Adipocyte (in vitro differentiated cells): ENCODE measurements at regions not wholly inside any gene's neighbourhood (a gene's known extent, or its start where the extent isn't known, plus 50 kb on each side); places are given as distances from the start of the nearest gene placed in this dataset.

ENCODE experiments used
- DNase-seq: peaks from one replicate; pipeline ENCODE4 v3.0.0-alpha.2; 2015; ENCODE audit warnings: low read depth
- H3K27me3 ChIP-seq: replicated peaks from 2 replicates; pipeline ENCODE4 v1.7.0; 2013; ENCODE audit warnings: mild to moderate bottlenecking, low read length, moderate library complexity; ENCODE audit not compliant: control insufficient read depth, insufficient read depth
- H3K36me3 ChIP-seq: 2 replicates; pipeline ENCODE4 v1.7.0; 2013; ENCODE audit warnings: low read length, mild to moderate bottlenecking, moderate library complexity; ENCODE audit not compliant: control insufficient read depth, insufficient read depth, severe bottlenecking
- H3K4me1 ChIP-seq: 2 replicates; pipeline ENCODE4 v1.7.0; 2013; ENCODE audit warnings: mild to moderate bottlenecking, low read length, moderate library complexity; ENCODE audit not compliant: control insufficient read depth, insufficient read depth
- H3K4me3 ChIP-seq: 2 replicates; pipeline ENCODE4 v1.7.0; 2013; ENCODE audit warnings: mild to moderate bottlenecking, low read length, moderate library complexity
- H3K9ac ChIP-seq: 2 replicates; pipeline ENCODE4 v1.7.0; 2013; ENCODE audit warnings: mild to moderate bottlenecking, low read length, moderate library complexity
- H3K9me3 ChIP-seq: 2 replicates; pipeline ENCODE4 v1.7.0; 2013; ENCODE audit warnings: mild to moderate bottlenecking, low read length, moderate library complexity; ENCODE audit not compliant: control insufficient read depth

- H3K4me1 ChIP-seq, result no peaks in the 10 kb centered on the region
- no peaks in the 10 kb centered on the region for H3K36me3 ChIP-seq
- H3K27me3 ChIP-seq, result no peaks in the 10 kb centered on the region
- H3K9ac ChIP-seq, result no peak overlapping the region
- no peak overlapping the region for H3K4me3 ChIP-seq
- DNase-seq, result no peak
- no peaks in the 10 kb centered on the region for H3K9me3 ChIP-seq
These were observed 51.2 kb upstream of the NEDD9 start for GRCh38 chr6:11283629-11284028.

GRCh38 chr6:11282875-11283274, 50.4 kb upstream of the NEDD9 start:
- no peak for DNase-seq
- no peaks in the 10 kb centered on the region for H3K27me3 ChIP-seq
- no peaks in the 10 kb centered on the region for H3K36me3 ChIP-seq
- H3K4me1 ChIP-seq, result no peaks in the 10 kb centered on the region
- no peak overlapping the region for H3K9ac ChIP-seq
- H3K9me3 ChIP-seq, result no peaks in the 10 kb centered on the region
- H3K4me3 ChIP-seq, result no peak overlapping the region
